Naive thymus-derived CD4-positive, alpha-beta T cell (primary cell): ENCODE measurements at regions not wholly inside any gene's neighbourhood (a gene's known extent, or its start where the extent isn't known, plus 50 kb on each side); places are given as distances from the start of the nearest gene placed in this dataset.

Source experiments
- ATAC-seq: fragments of 150-1000 bp; cut with Tn5 transposase; 2 replicates; pipeline ENCODE4 v1.10.0; 2021; ENCODE audit warnings: mild to moderate bottlenecking, moderate library complexity
- CTCF ChIA-PET: fragments of 350-600 bp; sonication (Branson Sonifier 250); formaldehyde crosslinking; loops from one replicate; lab custom pipeline; 2021; ENCODE audit warnings: antibody characterized with exemption; lab: Charles Lee
- POLR2A ChIA-PET: fragments of 350-600 bp; sonication (Branson Sonifier 250); formaldehyde crosslinking; loops from one replicate; lab custom pipeline; 2021; ENCODE audit warnings: antibody characterized with exemption, inconsistent platforms; lab: Charles Lee
- DNase-seq, 9 donors: peaks; one replicate each; pipeline versions ENCODE4 v3.0.0 to v3.0.0-alpha.2; 2020 to 2022; ENCODE audit warnings: mixed read lengths in 1 of 9
- H3K27ac ChIP-seq: one replicate; pipeline ENCODE4 v1.7.0; 2013; ENCODE audit warnings: mild to moderate bottlenecking, low read depth, low read length, moderate library complexity
- H3K27me3 ChIP-seq, 2 donors: one replicate each; pipeline ENCODE4 v1.7.0; 2013; ENCODE audit warnings: low read length in 2 of 2, mild to moderate bottlenecking in 2 of 2, moderate library complexity in 2 of 2; ENCODE audit not compliant: control insufficient read depth in 2 of 2, insufficient read depth in 2 of 2
- H3K36me3 ChIP-seq, 3 experiments: 1 replicate in 2 of 3; 2 replicates in 1 of 3; pipeline ENCODE4 v1.7.0; 2013; ENCODE audit warnings: low read length in 3 of 3, mild to moderate bottlenecking in 3 of 3, moderate library complexity in 1 of 3; ENCODE audit not compliant: insufficient read depth in 3 of 3, control insufficient read depth in 2 of 3
- H3K4me1 ChIP-seq, 2 donors: one replicate each; pipeline ENCODE4 v1.7.0; 2013; ENCODE audit warnings: low read length in 2 of 2, mild to moderate bottlenecking in 2 of 2, moderate library complexity in 1 of 2; ENCODE audit not compliant: control insufficient read depth in 2 of 2, insufficient read depth in 2 of 2
- H3K4me3 ChIP-seq: 2 replicates; pipeline ENCODE4 v1.7.0; 2013; ENCODE audit warnings: mild to moderate bottlenecking, low read length
- H3K9me3 ChIP-seq, 3 experiments: 1 replicate in 2 of 3; 2 replicates in 1 of 3; pipeline ENCODE4 v1.7.0; 2013; ENCODE audit warnings: low read length in 3 of 3; ENCODE audit not compliant: control insufficient read depth in 2 of 3
- H3K27ac Mint-ChIP-seq, 9 donors: one replicate each; pipeline ENCODE4 v1.8.0; 2020 to 2022; ENCODE audit warnings: mixed read lengths in 9 of 9, mild to moderate bottlenecking in 8 of 9, moderate library complexity in 5 of 9, inconsistent platforms in 2 of 9
- H3K27me3 Mint-ChIP-seq, 5 donors: one replicate each; pipeline ENCODE4 v1.8.0; 2021 to 2022; ENCODE audit warnings: mixed read lengths in 5 of 5, mild to moderate bottlenecking in 1 of 5
- H3K36me3 Mint-ChIP-seq, 5 donors: one replicate each; pipeline ENCODE4 v1.8.0; 2020 to 2022; ENCODE audit warnings: mixed read lengths in 5 of 5, mild to moderate bottlenecking in 3 of 5, inconsistent platforms in 1 of 5
- H3K4me1 Mint-ChIP-seq, 7 donors: one replicate each; pipeline ENCODE4 v1.8.0; 2020 to 2022; ENCODE audit warnings: mixed read lengths in 7 of 7, mild to moderate bottlenecking in 3 of 7, inconsistent platforms in 1 of 7
- H3K4me3 Mint-ChIP-seq, 10 donors: one replicate each; pipeline ENCODE4 v1.8.0; 2020 to 2022; ENCODE audit warnings: mild to moderate bottlenecking in 10 of 10, mixed read lengths in 10 of 10, moderate library complexity in 6 of 10, inconsistent platforms in 2 of 10
- H3K9me3 Mint-ChIP-seq, 11 donors: one replicate each; pipeline ENCODE4 v1.8.0; 2020 to 2022; ENCODE audit warnings: mixed read lengths in 11 of 11, mild to moderate bottlenecking in 4 of 11, inconsistent platforms in 1 of 11, moderate library complexity in 1 of 11
- intact Hi-C, 2 donors: fragments of 100-400 bp; cut with micrococcal nuclease; formaldehyde crosslinking; loops; one replicate each; pipeline ENCODE4 v1.15.1; 2023

DNA sequence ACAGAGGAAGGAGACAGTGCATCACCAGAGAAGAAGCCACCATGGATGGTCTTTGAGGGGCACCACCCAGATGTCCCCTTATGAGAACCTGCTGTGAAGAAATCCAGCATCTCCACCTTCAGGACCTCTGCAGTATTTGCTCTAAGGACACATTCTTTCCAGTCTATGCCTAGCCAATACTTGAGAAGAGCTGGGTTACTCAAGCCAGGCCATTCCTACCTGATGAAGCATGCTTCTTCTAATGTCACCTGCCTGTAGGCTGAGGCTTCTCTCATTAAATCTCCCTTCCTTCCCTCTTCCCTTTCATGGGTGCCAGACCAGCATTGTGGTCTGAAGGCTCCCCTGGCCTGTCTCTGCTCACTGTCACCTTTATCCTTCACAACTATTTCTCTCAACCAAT is 654.5 kb upstream of the AUTS2 start:
- DNase-seq (no peak), ATAC-seq (no peak)
- Histone ChIP-seq H3K9me3 (no peaks in the 10 kb centered on the region), H3K36me3 (no peaks in the 10 kb centered on the region), H3K4me3 (no peak overlapping the region), H3K27ac (no peak overlapping the region), H3K27me3 (no peaks in the 10 kb centered on the region), H3K4me1 (no peaks in the 10 kb centered on the region)
- peaks cover 0 to 4% (median 0%) of the 10 kb centered on the region in 5 donors for H3K36me3 Mint-ChIP-seq
- peaks cover 11 to 47% (median 18%) of the 10 kb centered on the region in 11 donors for H3K9me3 Mint-ChIP-seq
- ChIA-PET CTCF (interaction anchor here (0.6 kb wide), 1 partner anchor 8 kb away, joined by 6 read pairs; no protein-coding TSS in a partner anchor), POLR2A (no interaction called here)
- peaks cover 0 to 5% (median 0%) of the 10 kb centered on the region in 5 donors for H3K27me3 Mint-ChIP-seq
- H3K4me1 Mint-ChIP-seq, result no peaks in the 10 kb centered on the region
- H3K4me3 Mint-ChIP-seq, result no peak overlapping the region
- intact Hi-C loops, result no loop called here
- no peak overlapping the region for H3K27ac Mint-ChIP-seq

DNA sequence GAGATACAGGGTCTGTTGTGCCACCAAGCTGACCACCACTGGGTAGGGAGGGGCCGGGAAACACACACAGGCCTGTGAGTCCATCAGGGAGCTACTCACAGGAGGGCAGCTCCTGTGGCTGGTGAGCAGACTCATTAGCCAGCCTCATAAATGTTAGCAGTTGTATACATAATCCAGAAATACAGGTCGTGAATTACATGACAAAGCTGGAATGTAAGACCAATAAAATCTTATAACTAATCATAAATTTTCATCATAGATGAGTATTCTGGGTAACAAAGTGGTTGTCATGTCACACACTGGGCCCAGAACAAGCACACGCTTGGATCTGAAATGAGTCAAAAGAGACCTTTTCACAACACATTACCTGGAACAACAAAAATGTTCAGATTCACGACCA is 642.6 kb upstream of the AUTS2 start:
- H3K36me3 ChIP-seq, result no peaks in the 10 kb centered on the region
- no peaks in the 10 kb centered on the region for H3K27me3 ChIP-seq
- H3K4me1 ChIP-seq, result no peaks in the 10 kb centered on the region
- no peak overlapping the region for H3K4me3 Mint-ChIP-seq
- no peaks in the 10 kb centered on the region for H3K9me3 ChIP-seq
- H3K4me3 ChIP-seq, result no peak overlapping the region
- intact Hi-C loops, result no loop called here
- H3K9me3 Mint-ChIP-seq, result peaks cover 4 to 26% (median 12%) of the 10 kb centered on the region in 11 donors
- DNase-seq (no peak), ATAC-seq (no peak)
- ChIA-PET CTCF (no interaction called here), POLR2A (no interaction called here)
- no peak overlapping the region for H3K27ac ChIP-seq
- no peak overlapping the region for H3K27ac Mint-ChIP-seq
- peaks cover 0 to 12% (median 0%) of the 10 kb centered on the region in 5 donors for H3K27me3 Mint-ChIP-seq
- peaks cover 0 to 4% (median 0%) of the 10 kb centered on the region in 5 donors for H3K36me3 Mint-ChIP-seq
- peaks cover 0 to 2% (median 0%) of the 10 kb centered on the region in 7 donors for H3K4me1 Mint-ChIP-seq

DNA sequence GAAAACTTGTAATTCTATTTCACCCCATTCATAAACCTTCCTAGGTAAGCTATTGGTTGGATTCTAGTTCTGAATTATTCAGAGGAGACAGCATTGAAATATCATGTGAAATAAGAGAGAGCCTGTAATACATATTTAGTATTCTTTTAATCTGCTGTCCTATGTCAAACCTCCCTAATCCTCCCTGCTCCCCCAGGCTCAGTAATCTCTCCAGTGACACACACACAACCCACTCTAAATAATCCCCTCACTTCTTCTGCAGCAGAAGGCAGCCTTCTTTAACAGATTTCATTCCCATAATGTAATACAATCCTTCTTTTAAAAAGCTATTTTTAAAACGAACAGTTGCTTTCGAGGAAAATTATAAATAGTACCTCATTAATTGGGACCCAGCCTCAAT is 639.7 kb upstream of the AUTS2 start:
- Mint-ChIP-seq H3K27ac (no peak overlapping the region), H3K36me3 (peaks cover 0 to 4% (median 0%) of the 10 kb centered on the region in 5 donors), H3K27me3 (peaks cover 0 to 6% (median 0%) of the 10 kb centered on the region in 5 donors), H3K4me3 (no peak overlapping the region), H3K4me1 (peaks cover 0 to 2% (median 0%) of the 10 kb centered on the region in 7 donors), H3K9me3 (peaks cover 5 to 22% (median 12%) of the 10 kb centered on the region in 11 donors)
- H3K27ac ChIP-seq, result no peak overlapping the region
- POLR2A ChIA-PET, result no interaction called here
- intact Hi-C loops, result no loop called here
- ATAC-seq (no peak), DNase-seq (no peak)
- H3K4me3 ChIP-seq, result no peak overlapping the region
- H3K27me3 ChIP-seq, result no peaks in the 10 kb centered on the region
- CTCF ChIA-PET, result no interaction called here
- H3K36me3 ChIP-seq, result no peaks in the 10 kb centered on the region
- H3K9me3 ChIP-seq, result no peaks in the 10 kb centered on the region
- no peaks in the 10 kb centered on the region for H3K4me1 ChIP-seq

DNA sequence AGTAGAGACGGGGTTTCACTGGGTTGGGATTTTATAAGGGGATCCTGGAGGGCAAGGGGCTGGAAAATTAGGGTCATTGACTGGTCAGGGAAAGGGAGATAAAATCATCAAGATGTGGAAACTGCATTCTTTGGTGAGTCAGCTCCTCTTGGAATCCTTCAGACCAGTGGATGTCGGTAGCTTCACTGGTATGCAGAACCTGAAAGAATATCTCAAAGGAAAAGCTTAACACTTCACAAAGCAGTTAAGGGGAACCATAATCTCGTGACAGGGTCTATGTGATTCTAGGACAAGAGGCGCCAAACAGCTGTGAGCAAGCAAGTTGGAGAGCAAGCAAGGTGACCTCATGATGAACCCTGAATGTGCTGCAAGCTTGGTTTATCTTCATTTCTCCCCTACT is 634.7 kb upstream of the AUTS2 start:
- ChIA-PET POLR2A (no interaction called here), CTCF (interaction anchor here (0.6 kb wide), 1 partner anchor 322 kb away, joined by 3 read pairs; no protein-coding TSS in a partner anchor)
- Mint-ChIP-seq H3K9me3 (peaks cover 0 to 15% (median 7%) of the 10 kb centered on the region in 11 donors), H3K4me1 (no peaks in the 10 kb centered on the region), H3K27ac (no peak overlapping the region), H3K36me3 (no peaks in the 10 kb centered on the region), H3K27me3 (no peaks in the 10 kb centered on the region), H3K4me3 (no peak overlapping the region)
- Histone ChIP-seq H3K27me3 (no peaks in the 10 kb centered on the region), H3K9me3 (no peaks in the 10 kb centered on the region), H3K4me1 (no peaks in the 10 kb centered on the region), H3K36me3 (no peaks in the 10 kb centered on the region), H3K4me3 (no peak overlapping the region), H3K27ac (no peak overlapping the region)
- ATAC-seq (no peak), DNase-seq (no peak)
- intact Hi-C loops, result no loop called here

DNA sequence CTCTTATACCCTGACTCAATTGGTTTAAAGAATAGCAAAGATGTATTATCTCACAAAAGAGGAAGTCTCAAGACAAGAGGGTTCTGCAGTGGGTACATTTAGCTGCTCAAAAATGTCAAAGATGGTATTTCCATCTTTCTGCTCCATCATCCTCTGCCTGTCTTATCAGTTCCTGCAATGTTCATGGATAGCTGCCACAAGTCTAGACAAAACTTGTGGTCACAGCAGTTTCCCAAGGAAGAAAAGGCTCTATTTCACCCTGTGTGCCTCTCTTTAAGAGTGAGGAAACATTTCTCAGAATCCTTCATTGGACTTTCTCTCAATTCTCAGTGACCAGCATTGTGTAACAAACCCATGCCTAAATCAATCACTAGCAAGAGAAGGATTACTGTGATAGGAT is 634.2 kb upstream of the AUTS2 start:
- intact Hi-C loops, result no loop called here
- ChIA-PET POLR2A (no interaction called here), CTCF (no interaction called here)
- ATAC-seq (no peak), DNase-seq (no peak)
- H3K4me1 ChIP-seq, result no peaks in the 10 kb centered on the region
- peaks cover 0 to 14% (median 6%) of the 10 kb centered on the region in 11 donors for H3K9me3 Mint-ChIP-seq
- no peaks in the 10 kb centered on the region for H3K36me3 ChIP-seq
- H3K4me1 Mint-ChIP-seq, result no peaks in the 10 kb centered on the region
- no peak overlapping the region for H3K27ac Mint-ChIP-seq
- no peaks in the 10 kb centered on the region for H3K27me3 Mint-ChIP-seq
- no peaks in the 10 kb centered on the region for H3K36me3 Mint-ChIP-seq
- H3K9me3 ChIP-seq, result no peaks in the 10 kb centered on the region
- no peak overlapping the region for H3K27ac ChIP-seq
- H3K4me3 ChIP-seq, result no peak overlapping the region
- no peak overlapping the region for H3K4me3 Mint-ChIP-seq
- no peaks in the 10 kb centered on the region for H3K27me3 ChIP-seq

DNA sequence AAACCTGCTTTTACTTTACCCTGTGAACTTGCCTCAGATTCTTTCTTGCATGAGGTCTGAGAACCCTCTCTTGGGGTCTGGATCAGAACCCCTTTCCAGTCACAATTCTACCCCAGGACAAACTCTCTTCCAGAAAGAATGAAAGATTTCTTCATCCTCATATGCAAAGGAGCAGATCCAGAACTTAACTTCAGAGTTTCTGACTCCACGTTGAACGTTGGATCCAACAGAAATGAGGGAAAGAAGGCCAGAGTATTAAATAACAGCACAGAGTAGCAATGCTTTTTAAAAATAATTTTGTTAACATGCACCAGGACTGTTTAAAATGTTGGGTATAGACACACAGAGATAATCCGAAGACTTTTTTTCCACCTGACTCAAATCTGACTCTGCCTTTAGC is 632.9 kb upstream of the AUTS2 start:
- H3K4me1 ChIP-seq, result no peaks in the 10 kb centered on the region
- no peak overlapping the region for H3K27ac ChIP-seq
- no peaks in the 10 kb centered on the region for H3K36me3 ChIP-seq
- Mint-ChIP-seq H3K9me3 (peaks cover 0 to 14% (median 5%) of the 10 kb centered on the region in 11 donors), H3K4me1 (no peaks in the 10 kb centered on the region), H3K27me3 (no peaks in the 10 kb centered on the region), H3K36me3 (no peaks in the 10 kb centered on the region), H3K4me3 (no peak overlapping the region), H3K27ac (no peak overlapping the region)
- H3K4me3 ChIP-seq, result no peak overlapping the region
- H3K27me3 ChIP-seq, result no peaks in the 10 kb centered on the region
- intact Hi-C loops, result no loop called here
- CTCF ChIA-PET, result no interaction called here
- no peak for ATAC-seq
- no peak for DNase-seq
- POLR2A ChIA-PET, result no interaction called here
- no peaks in the 10 kb centered on the region for H3K9me3 ChIP-seq

DNA sequence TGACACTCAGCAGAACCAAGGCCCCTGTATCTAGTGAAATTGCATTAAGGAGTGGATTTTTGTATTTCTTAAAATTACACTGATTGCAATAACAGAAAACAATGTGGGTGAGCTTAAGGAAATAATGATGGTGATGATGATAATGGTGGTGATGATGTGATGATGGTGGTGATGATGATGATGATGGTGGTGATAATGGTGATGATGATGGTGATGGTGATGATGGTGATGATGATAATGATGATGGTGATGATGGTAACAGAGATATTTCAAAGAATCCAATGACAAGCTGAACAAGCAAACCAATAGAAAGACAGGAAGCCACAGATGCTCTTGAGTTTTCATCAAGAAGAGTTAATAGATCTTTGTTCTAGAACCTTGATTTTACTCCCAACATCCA is 630.7 kb upstream of the AUTS2 start:
- intact Hi-C loops, result no loop called here
- H3K27me3 Mint-ChIP-seq, result no peaks in the 10 kb centered on the region
- no peaks in the 10 kb centered on the region for H3K36me3 Mint-ChIP-seq
- DNase-seq (no peak), ATAC-seq (no peak)
- Histone ChIP-seq H3K27ac (no peak overlapping the region), H3K27me3 (no peaks in the 10 kb centered on the region), H3K36me3 (no peaks in the 10 kb centered on the region), H3K9me3 (no peaks in the 10 kb centered on the region), H3K4me1 (no peaks in the 10 kb centered on the region), H3K4me3 (no peak overlapping the region)
- no peaks in the 10 kb centered on the region for H3K4me1 Mint-ChIP-seq
- peaks cover 0 to 16% (median 7%) of the 10 kb centered on the region in 11 donors for H3K9me3 Mint-ChIP-seq
- POLR2A ChIA-PET, result no interaction called here
- no peak overlapping the region for H3K27ac Mint-ChIP-seq
- CTCF ChIA-PET, result no interaction called here
- H3K4me3 Mint-ChIP-seq, result no peak overlapping the region
